Uterus (tissue), 2 donors: ENCODE measurements at regions not wholly inside any gene's neighbourhood (a gene's known extent, or its start where the extent isn't known, plus 50 kb on each side); places are given as distances from the start of the nearest gene placed in this dataset.

Source experiments
- POLR2A ChIP-seq, 2 donors: fragments of 450-650 bp; IDR thresholded peaks; one replicate each; pipeline ENCODE4 v1.6.1; 2016; ENCODE audit warnings: antibody characterized with exemption in 2 of 2, mild to moderate bottlenecking in 1 of 2, moderate library complexity in 1 of 2
- TF ChIP-seq, protein P1 (sequence below), 4 experiments: fragments of 200-600 bp in 2 of 4; fragments of 450-650 bp in 2 of 4; sonication (generic) in 2 of 4; IDR thresholded peaks; one replicate each; pipeline ENCODE4 v1.5.1; 2016 to 2019; ENCODE audit warnings: antibody characterized with exemption in 4 of 4, mild to moderate bottlenecking in 2 of 4, moderate library complexity in 1 of 4

DNA sequence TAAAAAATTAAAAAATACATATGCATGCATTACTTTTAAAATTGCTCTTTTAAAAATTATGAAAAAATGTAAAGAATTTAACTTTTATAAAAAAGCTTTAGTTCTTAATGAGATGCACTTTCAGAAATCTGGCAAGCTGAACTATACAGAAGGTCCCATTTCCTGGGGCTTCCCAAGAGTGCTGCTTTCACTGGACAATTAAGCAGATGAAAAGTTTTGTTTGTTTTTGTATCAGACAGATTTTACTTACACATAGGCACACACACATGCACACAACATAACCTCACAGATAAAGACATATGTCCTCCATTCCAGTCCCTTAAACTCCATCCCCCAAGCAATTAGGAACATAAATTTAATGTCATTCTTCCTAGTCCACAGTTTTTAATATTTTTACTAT lies 402.3 kb upstream of the ASIC2 start:
- TF ChIP-seq, protein P1, sequence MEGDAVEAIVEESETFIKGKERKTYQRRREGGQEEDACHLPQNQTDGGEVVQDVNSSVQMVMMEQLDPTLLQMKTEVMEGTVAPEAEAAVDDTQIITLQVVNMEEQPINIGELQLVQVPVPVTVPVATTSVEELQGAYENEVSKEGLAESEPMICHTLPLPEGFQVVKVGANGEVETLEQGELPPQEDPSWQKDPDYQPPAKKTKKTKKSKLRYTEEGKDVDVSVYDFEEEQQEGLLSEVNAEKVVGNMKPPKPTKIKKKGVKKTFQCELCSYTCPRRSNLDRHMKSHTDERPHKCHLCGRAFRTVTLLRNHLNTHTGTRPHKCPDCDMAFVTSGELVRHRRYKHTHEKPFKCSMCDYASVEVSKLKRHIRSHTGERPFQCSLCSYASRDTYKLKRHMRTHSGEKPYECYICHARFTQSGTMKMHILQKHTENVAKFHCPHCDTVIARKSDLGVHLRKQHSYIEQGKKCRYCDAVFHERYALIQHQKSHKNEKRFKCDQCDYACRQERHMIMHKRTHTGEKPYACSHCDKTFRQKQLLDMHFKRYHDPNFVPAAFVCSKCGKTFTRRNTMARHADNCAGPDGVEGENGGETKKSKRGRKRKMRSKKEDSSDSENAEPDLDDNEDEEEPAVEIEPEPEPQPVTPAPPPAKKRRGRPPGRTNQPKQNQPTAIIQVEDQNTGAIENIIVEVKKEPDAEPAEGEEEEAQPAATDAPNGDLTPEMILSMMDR (IDR thresholded peaks at IDR 0.05) = no peak
- TF ChIP-seq POLR2A (IDR thresholded peaks at IDR 0.05) = no peak
